Dermis blood vessel endothelial cell (primary cell): ENCODE measurements at regions not wholly inside any gene's neighbourhood (a gene's known extent, or its start where the extent isn't known, plus 50 kb on each side); places are given as distances from the start of the nearest gene placed in this dataset.
"Not testable (repeated sequence)": the region's sequence is repeated elsewhere in the genome, so short reads cannot be mapped to it uniquely, and the experiment has no call there.

Source experiments
- DNase-seq: peaks from one replicate; pipeline ENCODE4 v3.0.0; 2010

DNA sequence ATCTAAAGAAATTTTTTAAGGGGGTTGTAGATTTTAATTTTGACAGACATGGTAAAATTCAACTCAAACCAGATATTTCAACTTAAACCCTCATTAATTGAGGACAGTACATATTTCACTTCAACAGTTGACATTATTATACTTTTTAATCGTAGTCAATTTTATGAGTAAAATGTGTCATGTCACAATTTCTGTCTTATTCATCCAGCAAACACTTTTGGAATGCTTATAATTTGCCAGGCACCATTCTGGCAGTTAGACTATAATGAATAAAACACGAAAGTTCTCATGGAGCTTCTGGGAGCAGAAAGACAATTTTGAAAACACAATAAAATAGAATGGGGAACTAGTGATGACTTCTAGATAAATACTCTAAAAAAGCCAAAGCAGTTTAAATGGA lies 1094.8 kb downstream of the SUCLG1 start:
- no peak for DNase-seq

- not testable (repeated sequence) for DNase-seq
Measured at GRCh38 chr2:83363138-83363537, 1095.9 kb downstream of the SUCLG1 start.

GRCh38 chr2:83359336-83359735 lies 1099.7 kb downstream of the SUCLG1 start:
- no peak for DNase-seq

GRCh38 chr2:83342860-83343329 lies 1116.2 kb downstream of the SUCLG1 start:
- no peak for DNase-seq

- DNase-seq = no peak
Measured at GRCh38 chr2:83340424-83340823, 1118.7 kb downstream of the SUCLG1 start.

DNA sequence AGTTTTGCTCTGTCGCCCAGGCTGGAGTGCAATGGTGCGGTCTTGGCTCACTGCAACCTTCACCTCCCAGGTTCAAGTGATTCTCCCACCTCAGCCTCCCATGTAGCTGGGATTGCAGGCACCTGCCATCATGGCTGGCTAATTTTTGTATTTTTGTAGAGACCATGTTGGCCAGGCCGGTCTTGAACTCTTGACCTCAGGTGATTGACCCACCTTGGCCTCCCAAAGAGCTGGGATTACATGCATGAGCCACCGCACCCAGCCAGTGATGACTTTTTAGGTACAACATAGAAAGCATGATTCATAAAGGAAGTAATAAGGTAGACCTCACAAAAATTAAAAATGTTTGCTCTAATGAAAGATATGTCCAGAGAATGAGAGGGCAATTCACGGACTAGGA lies 1119.1 kb downstream of the SUCLG1 start:
- DNase-seq = not testable (repeated sequence)

DNA sequence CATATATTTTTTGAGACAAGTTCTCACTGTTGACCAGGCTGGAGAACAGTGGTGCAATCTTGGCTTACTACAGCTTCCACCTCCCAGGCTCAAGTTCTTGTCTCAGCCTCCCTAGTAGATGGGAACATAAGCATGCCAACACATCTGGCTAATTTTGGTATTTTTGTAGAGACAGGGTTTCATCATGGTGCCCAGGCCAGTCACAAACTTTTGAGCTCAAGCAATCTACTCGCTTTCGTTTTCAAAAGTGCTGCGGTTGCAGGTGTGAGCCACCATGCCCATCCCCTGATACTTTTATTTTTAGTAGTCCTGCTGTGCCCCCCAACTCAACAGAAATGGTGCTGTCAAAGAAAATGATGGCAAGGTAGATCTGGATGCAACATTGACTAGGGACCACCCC lies 1127.3 kb downstream of the SUCLG1 start:
- DNase-seq = no peak

DNA sequence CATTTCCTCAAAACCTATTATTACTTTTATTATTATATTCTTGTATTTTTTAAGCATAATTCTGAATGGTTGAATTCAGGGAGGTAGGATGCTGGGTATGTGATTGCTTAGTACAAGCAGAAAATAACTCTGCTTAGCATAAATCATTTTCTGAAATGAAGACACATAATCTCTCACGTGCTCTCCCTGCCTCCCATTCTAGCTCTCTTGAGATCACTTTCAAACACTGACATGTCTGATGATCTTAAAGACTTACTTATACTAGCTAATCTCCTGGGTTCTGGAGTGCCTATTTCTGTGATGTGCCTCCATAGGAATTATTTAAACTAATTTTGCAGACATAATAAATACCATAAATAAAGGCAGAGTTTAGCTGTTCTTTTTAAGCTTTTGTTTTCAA lies 1136.0 kb downstream of the SUCLG1 start:
- no peak for DNase-seq

- DNase-seq = no peak
Measured at GRCh38 chr2:83320053-83320452, 1139.0 kb downstream of the SUCLG1 start.

DNA sequence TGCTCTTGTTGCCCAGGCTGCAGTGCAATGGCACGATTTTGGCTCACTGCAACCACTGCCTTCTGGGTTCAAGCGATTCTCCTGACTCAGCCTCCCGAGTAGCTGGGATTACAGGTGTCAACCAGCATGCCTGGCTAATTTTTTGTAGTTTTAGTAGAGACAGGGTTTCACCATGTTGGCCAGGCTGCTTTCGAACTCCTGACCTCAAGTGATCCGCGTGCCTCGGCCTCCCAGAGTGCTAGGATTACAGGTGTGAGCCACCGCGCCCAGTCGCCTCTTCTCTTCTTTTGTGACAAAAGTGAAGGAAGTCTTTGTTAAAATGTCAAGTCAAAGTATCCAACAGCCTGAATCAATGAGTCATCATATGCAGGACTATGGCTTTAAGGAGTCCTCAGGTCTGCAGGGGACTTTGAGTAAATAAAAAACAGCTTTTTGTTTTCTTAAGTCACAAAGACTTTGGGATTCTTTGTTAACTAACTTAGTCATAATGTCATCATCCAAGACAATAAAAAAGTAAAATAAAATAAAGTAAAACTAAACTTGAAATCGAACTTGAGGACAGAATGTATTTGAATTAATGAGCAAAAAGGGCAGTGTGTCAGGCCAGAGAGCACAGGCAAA lies 1153.2 kb downstream of the SUCLG1 start:
- DNase-seq = no peak

DNA sequence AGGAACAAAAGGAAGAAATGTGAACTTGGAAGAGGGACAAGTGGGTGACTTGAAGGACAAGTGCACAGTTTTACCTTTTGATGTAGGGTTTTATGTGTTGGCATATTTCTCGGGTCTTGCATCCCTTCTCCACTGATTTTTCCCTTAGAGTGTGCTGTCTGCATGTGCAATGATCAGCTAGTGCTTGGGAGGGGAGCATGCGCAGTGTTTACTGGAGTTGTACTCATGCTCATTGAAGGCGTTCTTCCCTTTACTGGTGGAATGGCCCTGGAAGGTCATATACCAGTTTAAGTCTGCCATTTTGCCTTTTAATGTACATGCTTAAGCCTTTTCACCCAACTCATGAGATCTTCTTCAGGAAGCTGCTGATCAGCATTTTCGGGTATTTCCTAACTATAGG lies 1168.0 kb downstream of the SUCLG1 start:
- DNase-seq = no peak

GRCh38 chr2:83282841-83283240 lies 1176.2 kb downstream of the SUCLG1 start:
- no peak for DNase-seq

DNA sequence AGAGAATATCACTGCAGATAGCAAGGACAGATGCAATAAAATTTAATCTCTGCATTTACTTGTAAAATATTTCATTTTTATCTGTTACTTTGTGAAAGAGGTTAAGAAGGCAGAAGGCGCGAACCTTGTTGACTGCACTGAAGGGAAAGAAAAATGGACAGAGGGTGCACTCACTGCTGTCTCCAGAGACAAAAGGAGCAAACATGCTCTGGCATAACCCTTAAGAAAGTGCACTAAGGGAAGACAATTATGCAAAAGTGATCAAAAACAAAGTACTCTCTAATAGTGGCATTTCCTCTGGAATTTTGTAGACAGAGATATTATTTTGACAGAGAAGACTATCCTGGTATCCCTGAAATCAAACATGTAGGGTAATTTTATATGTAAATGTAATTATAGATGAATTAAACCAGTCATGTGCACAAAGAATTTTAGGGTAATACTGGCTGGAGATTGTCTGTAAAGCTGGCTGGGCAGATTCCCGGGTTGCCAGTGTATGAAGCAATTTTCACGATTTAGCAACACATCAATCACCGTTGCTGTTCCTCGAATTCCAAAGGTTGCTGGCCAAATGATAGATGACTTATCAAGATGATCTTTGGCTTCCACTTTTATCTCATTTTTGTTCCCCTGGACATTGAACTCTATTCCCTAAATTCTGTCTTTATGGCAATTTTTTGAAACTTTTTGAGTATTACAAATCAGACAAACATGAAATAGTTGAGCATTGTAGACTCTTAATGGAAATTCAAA lies 1176.9 kb downstream of the SUCLG1 start:
- no peak for DNase-seq

DNA sequence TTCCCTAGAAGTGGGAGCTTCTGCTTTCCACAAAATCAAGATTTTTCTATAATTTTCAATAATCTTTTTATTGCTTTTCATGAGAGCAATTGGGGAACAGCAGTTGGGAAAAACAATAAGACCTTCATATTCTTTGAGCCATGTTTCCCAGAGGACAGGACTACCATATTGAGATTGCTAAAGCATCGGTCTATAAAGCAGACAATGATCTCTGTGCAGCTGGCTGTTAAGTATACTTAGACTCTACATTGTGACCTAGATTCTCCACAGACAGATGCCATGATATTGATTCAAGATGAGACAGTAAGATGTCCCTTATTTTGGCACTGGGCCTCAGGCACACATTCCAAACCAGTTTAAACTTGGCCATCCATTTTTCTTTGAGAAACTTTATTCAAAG lies 1178.7 kb downstream of the SUCLG1 start:
- no peak for DNase-seq

DNA sequence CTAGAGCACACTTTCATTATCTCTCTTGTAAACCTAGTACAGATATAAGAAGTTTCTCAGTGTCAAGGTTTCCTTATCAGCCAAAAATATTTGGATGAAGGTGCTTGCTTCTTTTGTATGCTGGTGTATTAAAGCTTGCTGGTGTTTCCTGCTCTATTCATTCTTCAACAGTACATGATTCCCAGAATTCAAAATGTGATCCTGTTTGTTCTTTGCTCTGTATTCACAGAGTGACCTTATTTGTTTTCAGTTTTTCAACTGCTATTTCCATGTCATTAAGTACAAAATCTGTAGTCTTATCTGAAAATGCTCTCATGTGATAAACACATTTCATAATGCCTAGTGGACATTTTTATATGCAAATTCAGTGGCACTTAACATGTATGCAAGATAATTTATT lies 1185.8 kb downstream of the SUCLG1 start:
- DNase-seq = no peak

GRCh38 chr2:83261591-83262136 lies 1197.4 kb downstream of the SUCLG1 start:
- DNase-seq = no peak

GRCh38 chr2:83253848-83254247 lies 1205.2 kb downstream of the SUCLG1 start:
- DNase-seq = no peak

GRCh38 chr2:83251321-83251872 lies 1207.7 kb downstream of the SUCLG1 start:
- DNase-seq = no peak

- DNase-seq = not testable (repeated sequence)
Measured at GRCh38 chr2:83245806-83246537, 1213.1 kb downstream of the SUCLG1 start.

DNA sequence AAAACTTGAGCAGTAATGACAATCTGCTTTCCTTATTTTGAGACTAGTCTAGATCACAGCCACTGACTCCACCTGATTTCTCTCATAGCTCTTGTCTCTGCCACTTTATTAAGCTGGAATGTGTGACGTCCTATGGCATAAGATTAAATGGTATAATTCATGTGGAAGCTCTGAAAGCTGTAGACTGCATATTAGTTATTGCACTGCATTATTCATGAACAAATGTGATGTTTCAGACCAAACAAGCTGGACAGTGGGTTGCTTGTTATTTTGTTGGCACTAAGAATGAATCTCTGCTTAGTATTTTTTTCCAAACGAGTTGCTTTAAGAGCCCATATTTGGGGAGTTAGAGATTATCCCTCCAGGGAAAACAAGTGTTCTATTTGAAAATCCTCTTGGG lies 1218.5 kb downstream of the SUCLG1 start:
- no peak for DNase-seq

GRCh38 chr2:83238111-83238510 lies 1221.0 kb downstream of the SUCLG1 start:
- DNase-seq = no peak

DNA sequence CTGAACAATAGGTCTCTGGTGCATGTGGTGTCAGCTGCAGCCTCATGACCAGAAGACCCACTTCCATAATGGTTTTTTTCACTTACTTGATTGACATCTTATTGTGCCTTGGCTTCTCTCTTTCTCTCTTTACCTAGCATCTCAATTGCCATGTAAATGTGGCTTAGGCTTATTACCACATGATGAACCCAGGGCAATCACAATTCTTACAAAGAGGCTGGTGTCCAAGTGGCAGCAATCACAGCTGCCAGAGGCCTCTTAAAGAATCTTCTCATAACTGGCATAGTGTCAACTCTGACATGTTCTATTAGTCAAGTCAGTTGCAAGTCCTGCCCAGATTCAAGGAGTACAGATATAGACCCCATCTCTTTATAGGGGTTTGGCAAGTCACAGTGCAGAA lies 1224.8 kb downstream of the SUCLG1 start:
- DNase-seq = no peak

DNA sequence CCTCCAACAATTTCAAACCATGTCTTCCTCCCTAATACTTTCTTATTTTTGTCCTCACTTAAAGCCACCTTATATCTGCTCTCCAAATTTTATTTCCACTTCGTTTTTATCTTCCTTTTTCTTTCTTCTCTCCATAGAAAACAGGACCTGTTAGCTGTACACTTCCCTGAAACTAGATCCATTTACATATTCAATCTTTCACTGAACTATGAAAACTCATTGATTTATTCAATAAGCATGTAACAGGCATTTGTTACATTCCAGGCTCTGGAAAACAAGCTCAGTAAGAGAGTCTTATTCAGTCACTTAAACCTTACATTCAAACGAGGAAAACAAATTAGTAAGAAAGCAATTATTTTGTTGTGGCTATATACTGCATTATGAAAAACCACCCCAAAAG lies 1225.3 kb downstream of the SUCLG1 start:
- no peak for DNase-seq
